WERI-Rb-1 (cell line): ENCODE measurements at regions not wholly inside any gene's neighbourhood (a gene's known extent, or its start where the extent isn't known, plus 50 kb on each side); places are given as distances from the start of the nearest gene placed in this dataset.

Experiments
- DNase-seq: peaks from one replicate; pipeline ENCODE4 v3.0.0-alpha.2; 2020
- H3K27ac ChIP-seq: fragments of 250-450 bp; sonication (Bioruptor Pico); 2 replicates; pipeline ENCODE4 v1.5.1; 2020; ENCODE audit warnings: mild to moderate bottlenecking, moderate library complexity
- H3K27me3 ChIP-seq: fragments of 250-450 bp; sonication (Bioruptor Pico); 2 replicates; pipeline ENCODE4 v1.5.1; 2021; ENCODE audit warnings: mild to moderate bottlenecking, low read depth, moderate library complexity; ENCODE audit not compliant: insufficient read depth, severe bottlenecking
- H3K36me3 ChIP-seq: fragments of 250-450 bp; sonication (Bioruptor Pico); 2 replicates; pipeline ENCODE4 v1.5.1; 2020; ENCODE audit warnings: mild to moderate bottlenecking, moderate library complexity
- H3K4me3 ChIP-seq: 2 replicates; pipeline ENCODE4 v1.5.1; 2011; ENCODE audit warnings: low read depth, mild to moderate bottlenecking, control low read depth, low read length
- H3K9me3 ChIP-seq: fragments of 250-450 bp; sonication (Bioruptor Pico); 2 replicates; pipeline ENCODE4 v1.5.1; 2021; ENCODE audit warnings: mild to moderate bottlenecking, moderate library complexity; ENCODE audit not compliant: severe bottlenecking
- CTCF ChIP-seq: IDR thresholded peaks from 2 replicates; pipeline ENCODE4 v1.5.1; 2011; ENCODE audit warnings: low read depth, mild to moderate bottlenecking, control low read depth, inconsistent platforms, low read length

- no peak for DNase-seq
- peaks cover 2% of the 10 kb centered on the region for H3K9me3 ChIP-seq
- no peak for TF ChIP-seq CTCF
- H3K27me3 ChIP-seq = no peaks in the 10 kb centered on the region
- H3K27ac ChIP-seq = no peak overlapping the region
- no peak overlapping the region for H3K4me3 ChIP-seq
- H3K36me3 ChIP-seq = no peaks in the 10 kb centered on the region
These were observed 219.1 kb upstream of the C14orf180 start for GRCh38 chr14:104360501-104360900.

- Histone ChIP-seq H3K4me3 (no peak overlapping the region), H3K9me3 (peaks cover 2% of the 10 kb centered on the region), H3K27me3 (no peaks in the 10 kb centered on the region), H3K27ac (no peak overlapping the region), H3K36me3 (no peaks in the 10 kb centered on the region)
- peak; percentile 4 for DNase-seq
- no peak for TF ChIP-seq CTCF
These were observed 218.4 kb upstream of the C14orf180 start for GRCh38 chr14:104361101-104361591.

GRCh38 chr14:104361921-104362681 lies 217.5 kb upstream of the C14orf180 start:
- DNase-seq = peak; percentile 2
- TF ChIP-seq CTCF = no peak
- Histone ChIP-seq H3K27me3 (no peaks in the 10 kb centered on the region), H3K36me3 (no peaks in the 10 kb centered on the region), H3K9me3 (peaks cover 2% of the 10 kb centered on the region), H3K27ac (no peak overlapping the region), H3K4me3 (no peak overlapping the region)

- peaks cover 2% of the 10 kb centered on the region for H3K9me3 ChIP-seq
- no peak overlapping the region for H3K27ac ChIP-seq
- DNase-seq = no peak
- H3K4me3 ChIP-seq = no peak overlapping the region
- TF ChIP-seq CTCF = no peak
- H3K36me3 ChIP-seq = no peaks in the 10 kb centered on the region
- no peaks in the 10 kb centered on the region for H3K27me3 ChIP-seq
These were observed 216.6 kb upstream of the C14orf180 start for GRCh38 chr14:104362761-104363605.

- DNase-seq = no peak
- no peaks in the 10 kb centered on the region for H3K27me3 ChIP-seq
- H3K4me3 ChIP-seq = no peak overlapping the region
- no peaks in the 10 kb centered on the region for H3K36me3 ChIP-seq
- H3K9me3 ChIP-seq = peaks cover 2% of the 10 kb centered on the region
- TF ChIP-seq CTCF = no peak
- H3K27ac ChIP-seq = no peak overlapping the region
These were observed 215.4 kb upstream of the C14orf180 start for GRCh38 chr14:104363891-104364760.
